ENCODE measurements at regions not wholly inside any gene's neighbourhood (a gene's known extent, or its start where the extent isn't known, plus 50 kb on each side); places are given as distances from the start of the nearest gene placed in this dataset.

GRCh38 chrX:45598861-45599260 lies 398.2 kb upstream of the DIPK2B start:
- no peak for TF ChIP-seq ARID2 (IDR thresholded peaks at IDR 0.05)
- TF ChIP-seq ATF4 (CRISPR knock-in tag; IDR thresholded peaks at IDR 0.05) = no peak
- TF ChIP-seq MXI1 (IDR thresholded peaks at IDR 0.05; ENCODE audit: low read depth, low read length) = no peak
